GM12878 (cell line): ENCODE measurements at regions not wholly inside any gene's neighbourhood (a gene's known extent, or its start where the extent isn't known, plus 50 kb on each side); places are given as distances from the start of the nearest gene placed in this dataset.

ENCODE experiments used
- ATAC-seq: fragments of 200-7000 bp; cut with Tn5 transposase; 3 replicates; pipeline ENCODE4 v1.9.1; 2020; ENCODE audit warnings: mild to moderate bottlenecking, moderate library complexity
- BruUV-seq: library from RNA; stranded (reverse); fragments of 400-500 nt; replicated peaks from 2 replicates; lab custom pipeline; 2021; lab: Mats Ljungman, UMichigan
- CTCF ChIA-PET: fragments of 300-600 bp; sonication (Branson Sonifier 250); formaldehyde crosslinking; extraction: SDS; loops from one replicate; lab custom pipeline; 2021; ENCODE audit warnings: inconsistent platforms; lab: Yijun Ruan, JAX
- POLR2A ChIA-PET: fragments of 350-600 bp; formaldehyde crosslinking; extraction: SDS; loops from one replicate; lab custom pipeline; 2021; ENCODE audit warnings: inconsistent platforms; lab: Charles Lee
- RAD21 ChIA-PET: fragments of 300-600 bp; sonication (Branson Sonifier 250); formaldehyde crosslinking; loops from one replicate; lab custom pipeline; 2023; ENCODE audit warnings: antibody characterized with exemption; ENCODE audit not compliant: unreplicated experiment; lab: Charles Lee
- SMC1A ChIA-PET: fragments of 300-600 bp; sonication (Branson Sonifier 250); formaldehyde crosslinking; loops from one replicate; lab custom pipeline; 2023; ENCODE audit not compliant: unreplicated experiment, uncharacterized antibody; lab: Charles Lee
- DNase-seq: peaks from one replicate; pipeline ENCODE4 v3.0.0-alpha.2; 2011; ENCODE audit warnings: low read depth, low spot score
- FAIRE-seq: peaks from 3 replicates; lab custom pipeline; 2011; peaks lifted over from hg19 to GRCh38; lab: Jason Lieb, UNC
- H2AFZ ChIP-seq: 2 replicates; pipeline ENCODE4 v1.6.0; 2011; ENCODE audit warnings: low read depth, low read length, control low read depth; ENCODE audit not compliant: control insufficient read depth
- H3K27ac ChIP-seq: 2 replicates; pipeline ENCODE4 v1.5.1; 2011; ENCODE audit warnings: control low read depth; ENCODE audit not compliant: control insufficient read depth, insufficient read depth
- H3K27me3 ChIP-seq, 2 experiments: replicated peaks in 1 of 2; 2 replicates each; pipeline versions ENCODE4 v1.6.0 to v1.6.1; 2011; ENCODE audit warnings: low read length in 1 of 2; ENCODE audit not compliant: control insufficient read depth in 2 of 2, insufficient read depth in 2 of 2
- H3K36me3 ChIP-seq, 2 experiments: 2 replicates each; pipeline ENCODE4 v1.5.1; 2011; ENCODE audit warnings: low read length in 1 of 2; ENCODE audit not compliant: control insufficient read depth in 2 of 2, insufficient read depth in 2 of 2
- H3K4me1 ChIP-seq: 2 replicates; pipeline ENCODE4 v1.6.1; 2011; ENCODE audit warnings: mild to moderate bottlenecking, low read length, moderate library complexity, mixed read lengths; ENCODE audit not compliant: control insufficient read depth, insufficient read depth
- H3K4me2 ChIP-seq: 2 replicates; pipeline ENCODE4 v1.6.0; 2011; ENCODE audit warnings: control low read depth; ENCODE audit not compliant: control insufficient read depth, insufficient read depth
- H3K4me3 ChIP-seq: fragments of 200-600 bp; sonication (generic); 2 replicates; pipeline ENCODE4 v1.5.1; 2016
- H3K79me2 ChIP-seq: 2 replicates; pipeline ENCODE4 v1.6.0; 2011; ENCODE audit warnings: low read length; ENCODE audit not compliant: control insufficient read depth, insufficient read depth
- H3K9ac ChIP-seq: 2 replicates; pipeline ENCODE4 v1.8.0; 2011; ENCODE audit warnings: low read length, control low read depth, mixed read lengths; ENCODE audit not compliant: control insufficient read depth, insufficient read depth
- H3K9me3 ChIP-seq: replicated peaks from 3 replicates; pipeline ENCODE4 v1.5.1; 2011; ENCODE audit warnings: mild to moderate bottlenecking, low read length; ENCODE audit not compliant: control insufficient read depth, insufficient read depth
- H4K20me1 ChIP-seq: 2 replicates; pipeline ENCODE4 v1.6.0; 2011; ENCODE audit not compliant: control insufficient read depth, insufficient read depth
- KAT2A ChIP-seq: conservative IDR thresholded peaks from 2 replicates; pipeline ENCODE4 v1.6.1; 2011; ENCODE audit warnings: low read depth, low read length; ENCODE audit not compliant: control insufficient read depth
- NFIC ChIP-seq: IDR thresholded peaks from 2 replicates; pipeline ENCODE4 v1.6.1; 2012; ENCODE audit warnings: low read depth, mild to moderate bottlenecking, inconsistent platforms, low read length, moderate library complexity
- WGBS: methylation state at CpG from one replicate; pipeline ENCODE4 v1.1.6; 2016; ENCODE audit warnings: low lambda C conversion rate; ENCODE audit not compliant: insufficient replicate concordance, insufficient coverage; ENCODE audit errors: missing lambda C conversion rate; 5-methylcytosine and 5-hydroxymethylcytosine counted together
- in situ Hi-C: fragments of 300-500 bp; cut with MboI; formaldehyde crosslinking; loops from 9 replicates; pipeline ENCODE4 v1.14.3; 2018; ENCODE audit warnings: mixed read lengths
- intact Hi-C: fragments of 100-400 bp; cut with micrococcal nuclease; formaldehyde crosslinking; loops from one replicate; pipeline ENCODE4 v1.14.2; 2022; ENCODE audit not compliant: unreplicated experiment
- TF ChIP-seq, protein P1 (sequence below), 3 experiments: IDR thresholded peaks in 2 of 3; conservative IDR thresholded peaks in 1 of 3; 2 replicates each; pipeline ENCODE4 v1.5.1; 2011; ENCODE audit warnings: low read depth in 3 of 3, low read length in 3 of 3, mild to moderate bottlenecking in 3 of 3, control low read depth in 2 of 3, moderate library complexity in 2 of 3, inconsistent platforms in 1 of 3, mixed read lengths in 1 of 3; ENCODE audit not compliant: control insufficient read depth in 2 of 3, insufficient read depth in 1 of 3; ENCODE audit errors: extremely low read depth in 1 of 3
- TF ChIP-seq, protein P2 (sequence below): fragments of 450-650 bp; IDR thresholded peaks from 2 replicates; pipeline ENCODE4 v1.6.1; 2017; ENCODE audit warnings: antibody characterized with exemption, mild to moderate bottlenecking, moderate library complexity
- TF ChIP-seq, protein P3 (sequence below): IDR thresholded peaks from 2 replicates; pipeline ENCODE4 v1.6.1; 2011; ENCODE audit warnings: borderline replicate concordance, low read depth, mild to moderate bottlenecking, moderate library complexity, low read length; ENCODE audit not compliant: insufficient read depth, poor library complexity, severe bottlenecking

DNA sequence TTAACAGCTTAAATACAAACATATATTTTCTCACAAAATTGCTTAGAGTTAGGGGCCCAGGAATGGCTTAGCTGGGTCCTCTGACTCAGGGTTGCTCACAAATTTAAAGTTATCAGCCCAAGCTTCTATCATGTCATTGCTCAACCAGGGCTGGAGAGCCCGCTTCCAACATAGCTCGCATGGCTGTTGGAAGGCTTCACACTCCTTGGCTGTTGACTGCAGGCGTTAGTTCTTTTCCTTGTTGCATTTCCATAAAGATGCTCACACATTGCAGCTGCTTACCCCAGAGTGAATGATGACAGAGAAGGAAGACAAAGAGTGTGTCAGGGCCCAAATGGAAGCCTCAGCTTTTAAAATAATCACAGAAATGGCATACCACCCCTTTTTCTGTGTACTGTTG lies 62.9 kb upstream of the TFPI start:
- Histone ChIP-seq H3K4me1 (no peaks in the 10 kb centered on the region), H3K27me3 (no peaks in the 10 kb centered on the region), H3K9me3 (no peaks in the 10 kb centered on the region), H3K79me2 (no peaks in the 10 kb centered on the region), H3K36me3 (no peaks in the 10 kb centered on the region), H3K4me2 (no peak overlapping the region), H4K20me1 (no peaks in the 10 kb centered on the region), H2AFZ (no peak overlapping the region), H3K4me3 (no peak overlapping the region), H3K27ac (no peak overlapping the region), H3K9ac (no peak overlapping the region)
- in situ Hi-C loops, result no loop called here
- SMC1A ChIA-PET, result interaction anchor here (0.5 kb wide), 1 partner anchor 629 kb away, joined by 3 read pairs; no protein-coding TSS in a partner anchor
- intact Hi-C loops, result no loop called here
- no peak for ATAC-seq
- RAD21 ChIA-PET, result no interaction called here
- FAIRE-seq, result no peak
- CTCF ChIA-PET, result no interaction called here
- BruUV-seq, result no TSS peak
- POLR2A ChIA-PET, result no interaction called here
- TF ChIP-seq, protein P1, sequence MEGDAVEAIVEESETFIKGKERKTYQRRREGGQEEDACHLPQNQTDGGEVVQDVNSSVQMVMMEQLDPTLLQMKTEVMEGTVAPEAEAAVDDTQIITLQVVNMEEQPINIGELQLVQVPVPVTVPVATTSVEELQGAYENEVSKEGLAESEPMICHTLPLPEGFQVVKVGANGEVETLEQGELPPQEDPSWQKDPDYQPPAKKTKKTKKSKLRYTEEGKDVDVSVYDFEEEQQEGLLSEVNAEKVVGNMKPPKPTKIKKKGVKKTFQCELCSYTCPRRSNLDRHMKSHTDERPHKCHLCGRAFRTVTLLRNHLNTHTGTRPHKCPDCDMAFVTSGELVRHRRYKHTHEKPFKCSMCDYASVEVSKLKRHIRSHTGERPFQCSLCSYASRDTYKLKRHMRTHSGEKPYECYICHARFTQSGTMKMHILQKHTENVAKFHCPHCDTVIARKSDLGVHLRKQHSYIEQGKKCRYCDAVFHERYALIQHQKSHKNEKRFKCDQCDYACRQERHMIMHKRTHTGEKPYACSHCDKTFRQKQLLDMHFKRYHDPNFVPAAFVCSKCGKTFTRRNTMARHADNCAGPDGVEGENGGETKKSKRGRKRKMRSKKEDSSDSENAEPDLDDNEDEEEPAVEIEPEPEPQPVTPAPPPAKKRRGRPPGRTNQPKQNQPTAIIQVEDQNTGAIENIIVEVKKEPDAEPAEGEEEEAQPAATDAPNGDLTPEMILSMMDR (IDR thresholded peaks at IDR 0.05 in 2 of 3, conservative IDR thresholded peaks at IDR 0.05 in 1 of 3; ENCODE audit: control insufficient read depth in 2 of 3, extremely low read depth in 1 of 3, insufficient read depth in 1 of 3, low read depth in 3 of 3, low read length in 3 of 3), result no peak
- TF ChIP-seq KAT2A, result no peak
- WGBS, result 18% methylated on average over 3 of the region's 3 CpGs
- no peak for DNase-seq

DNA sequence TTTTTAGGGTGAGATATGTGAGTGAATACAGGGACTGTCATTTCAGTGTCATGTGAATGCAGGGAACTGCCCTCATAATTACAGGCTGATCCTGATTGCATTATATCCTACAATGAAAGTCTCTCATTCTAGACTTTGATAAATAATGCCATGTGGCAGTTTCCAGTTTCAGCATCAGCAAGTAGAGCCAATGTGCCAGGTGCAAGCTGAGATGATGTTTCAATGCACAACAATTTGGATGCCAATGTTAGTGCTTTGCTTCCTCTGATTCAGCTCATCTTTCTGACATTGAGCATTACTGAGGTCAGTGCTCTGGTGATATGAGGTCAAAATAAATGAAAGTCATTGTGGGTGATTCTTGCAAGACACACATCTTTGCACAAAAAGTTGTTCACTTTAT lies 63.7 kb upstream of the TFPI start:
- no peak overlapping the region for H2AFZ ChIP-seq
- RAD21 ChIA-PET, result no interaction called here

More for the DNA sequence above, 63.7 kb upstream of the TFPI start:
- BruUV-seq, result no TSS peak
- no peaks in the 10 kb centered on the region for H3K36me3 ChIP-seq
- no peaks in the 10 kb centered on the region for H3K79me2 ChIP-seq
- no peaks in the 10 kb centered on the region for H3K27me3 ChIP-seq
- H3K9ac ChIP-seq, result no peak overlapping the region
- in situ Hi-C loops (no loop called here), intact Hi-C loops (no loop called here)
- ATAC-seq (no peak), FAIRE-seq (no peak), DNase-seq (no peak)
- no peaks in the 10 kb centered on the region for H3K9me3 ChIP-seq
- H3K4me1 ChIP-seq, result no peaks in the 10 kb centered on the region
- SMC1A ChIA-PET, result no interaction called here
- no peak for TF ChIP-seq NFIC
- TF ChIP-seq, protein P2, sequence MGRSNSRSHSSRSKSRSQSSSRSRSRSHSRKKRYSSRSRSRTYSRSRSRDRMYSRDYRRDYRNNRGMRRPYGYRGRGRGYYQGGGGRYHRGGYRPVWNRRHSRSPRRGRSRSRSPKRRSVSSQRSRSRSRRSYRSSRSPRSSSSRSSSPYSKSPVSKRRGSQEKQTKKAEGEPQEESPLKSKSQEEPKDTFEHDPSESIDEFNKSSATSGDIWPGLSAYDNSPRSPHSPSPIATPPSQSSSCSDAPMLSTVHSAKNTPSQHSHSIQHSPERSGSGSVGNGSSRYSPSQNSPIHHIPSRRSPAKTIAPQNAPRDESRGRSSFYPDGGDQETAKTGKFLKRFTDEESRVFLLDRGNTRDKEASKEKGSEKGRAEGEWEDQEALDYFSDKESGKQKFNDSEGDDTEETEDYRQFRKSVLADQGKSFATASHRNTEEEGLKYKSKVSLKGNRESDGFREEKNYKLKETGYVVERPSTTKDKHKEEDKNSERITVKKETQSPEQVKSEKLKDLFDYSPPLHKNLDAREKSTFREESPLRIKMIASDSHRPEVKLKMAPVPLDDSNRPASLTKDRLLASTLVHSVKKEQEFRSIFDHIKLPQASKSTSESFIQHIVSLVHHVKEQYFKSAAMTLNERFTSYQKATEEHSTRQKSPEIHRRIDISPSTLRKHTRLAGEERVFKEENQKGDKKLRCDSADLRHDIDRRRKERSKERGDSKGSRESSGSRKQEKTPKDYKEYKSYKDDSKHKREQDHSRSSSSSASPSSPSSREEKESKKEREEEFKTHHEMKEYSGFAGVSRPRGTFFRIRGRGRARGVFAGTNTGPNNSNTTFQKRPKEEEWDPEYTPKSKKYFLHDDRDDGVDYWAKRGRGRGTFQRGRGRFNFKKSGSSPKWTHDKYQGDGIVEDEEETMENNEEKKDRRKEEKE, result no peak
- TF ChIP-seq, protein P3, sequence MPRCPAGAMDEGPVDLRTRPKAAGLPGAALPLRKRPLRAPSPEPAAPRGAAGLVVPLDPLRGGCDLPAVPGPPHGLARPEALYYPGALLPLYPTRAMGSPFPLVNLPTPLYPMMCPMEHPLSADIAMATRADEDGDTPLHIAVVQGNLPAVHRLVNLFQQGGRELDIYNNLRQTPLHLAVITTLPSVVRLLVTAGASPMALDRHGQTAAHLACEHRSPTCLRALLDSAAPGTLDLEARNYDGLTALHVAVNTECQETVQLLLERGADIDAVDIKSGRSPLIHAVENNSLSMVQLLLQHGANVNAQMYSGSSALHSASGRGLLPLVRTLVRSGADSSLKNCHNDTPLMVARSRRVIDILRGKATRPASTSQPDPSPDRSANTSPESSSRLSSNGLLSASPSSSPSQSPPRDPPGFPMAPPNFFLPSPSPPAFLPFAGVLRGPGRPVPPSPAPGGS, result no peak
- H3K27ac ChIP-seq, result no peak overlapping the region
- no peaks in the 10 kb centered on the region for H4K20me1 ChIP-seq
- POLR2A ChIA-PET, result no interaction called here
- CTCF ChIA-PET, result interaction anchor here (1.6 kb wide), 1 partner anchor 118 kb away, joined by 6 read pairs; no protein-coding TSS in a partner anchor
- no peak overlapping the region for H3K4me2 ChIP-seq
- H3K4me3 ChIP-seq, result no peak overlapping the region
